OCI-LY1 (cell line): ENCODE measurements at regions not wholly inside any gene's neighbourhood (a gene's known extent, or its start where the extent isn't known, plus 50 kb on each side); places are given as distances from the start of the nearest gene placed in this dataset.

Source experiments
- CTCF ChIP-seq: fragments of 200-600 bp; sonication (generic), shearing (Covaris generic); IDR thresholded peaks from 2 replicates; pipeline ENCODE4 v1.5.1; 2017; ENCODE audit warnings: mild to moderate bottlenecking, antibody characterized with exemption, low read length, moderate library complexity, mixed read lengths
- EZH2 ChIP-seq: fragments of 200-600 bp; sonication (generic), shearing (Covaris generic); IDR thresholded peaks from 2 replicates; pipeline ENCODE4 v1.8.0; 2017; ENCODE audit warnings: borderline replicate concordance, mixed run types, mild to moderate bottlenecking, antibody characterized with exemption, low read length, moderate library complexity, mixed read lengths

- TF ChIP-seq CTCF, result no peak
- TF ChIP-seq EZH2, result no peak
Observed at GRCh38 chr4:19191979-19192650, 1059.6 kb upstream of the SLIT2 start.
